ENCODE measurements at regions not wholly inside any gene's neighbourhood (a gene's known extent, or its start where the extent isn't known, plus 50 kb on each side); places are given as distances from the start of the nearest gene placed in this dataset.

- no peaks in the 10 kb centered on the region for H3K27me3 Mint-ChIP-seq (ENCODE audit: unreplicated experiment)
- CTCF ChIA-PET: no interaction called here
- BruUV-seq (replicated peaks): no TSS peak
These were observed 392.9 kb upstream of the SALL1 start for GRCh38 chr16:51543971-51544370.

GRCh38 chr16:51542981-51543815 lies 392.1 kb upstream of the SALL1 start:
- Mint-ChIP-seq H3K27me3 (ENCODE audit: unreplicated experiment) (no peaks in the 10 kb centered on the region), H3K4me3 (ENCODE audit: low read depth, unreplicated experiment) (no peak overlapping the region), H3K27ac (ENCODE audit: unreplicated experiment) (no peak overlapping the region), H3K9me3 (ENCODE audit: low read depth, unreplicated experiment) (no peaks in the 10 kb centered on the region), H3K36me3 (ENCODE audit: insufficient read depth, unreplicated experiment) (no peaks in the 10 kb centered on the region), H3K4me1 (ENCODE audit: low read depth, unreplicated experiment) (peaks cover 9% of the 10 kb centered on the region)
- no peak for TF ChIP-seq CTCF (IDR thresholded peaks at IDR 0.05; ENCODE audit: unreplicated experiment)
- intact Hi-C loops (cut with micrococcal nuclease; ENCODE audit: unreplicated experiment): no loop called here
- no peak for DNase-seq
- CTCF ChIA-PET: no interaction called here
- no TSS peak for BruUV-seq (replicated peaks)

More at GRCh38 chr16:51543971-51544370, 392.9 kb upstream of the SALL1 start:
- Mint-ChIP-seq H3K4me1 (ENCODE audit: low read depth, unreplicated experiment) (peaks cover 4% of the 10 kb centered on the region), H3K9me3 (ENCODE audit: low read depth, unreplicated experiment) (no peaks in the 10 kb centered on the region), H3K36me3 (ENCODE audit: insufficient read depth, unreplicated experiment) (no peaks in the 10 kb centered on the region), H3K27ac (ENCODE audit: unreplicated experiment) (no peak overlapping the region), H3K4me3 (ENCODE audit: low read depth, unreplicated experiment) (no peak overlapping the region)
- no peak for TF ChIP-seq CTCF (IDR thresholded peaks at IDR 0.05; ENCODE audit: unreplicated experiment)
- intact Hi-C loops (cut with micrococcal nuclease; ENCODE audit: unreplicated experiment): no loop called here
- DNase-seq: no peak

- CTCF ChIA-PET: no interaction called here
- H3K9me3 Mint-ChIP-seq (ENCODE audit: low read depth, unreplicated experiment): peaks cover 3% of the 10 kb centered on the region
- H3K36me3 Mint-ChIP-seq (ENCODE audit: insufficient read depth, unreplicated experiment): no peaks in the 10 kb centered on the region
- no peak for DNase-seq
- peaks cover 9% of the 10 kb centered on the region for H3K4me1 Mint-ChIP-seq (ENCODE audit: low read depth, unreplicated experiment)
- peaks cover 12% of the 10 kb centered on the region for H3K27me3 Mint-ChIP-seq (ENCODE audit: unreplicated experiment)
- intact Hi-C loops (cut with micrococcal nuclease; ENCODE audit: unreplicated experiment): no loop called here
- no peak overlapping the region for H3K4me3 Mint-ChIP-seq (ENCODE audit: low read depth, unreplicated experiment)
- BruUV-seq (replicated peaks): no TSS peak
- no peak overlapping the region for H3K27ac Mint-ChIP-seq (ENCODE audit: unreplicated experiment)
- TF ChIP-seq CTCF (IDR thresholded peaks at IDR 0.05; ENCODE audit: unreplicated experiment): no peak
These were observed 389.2 kb upstream of the SALL1 start for GRCh38 chr16:51540259-51540658.

- CTCF ChIA-PET: no interaction called here
- H3K36me3 Mint-ChIP-seq (ENCODE audit: insufficient read depth, unreplicated experiment): no peaks in the 10 kb centered on the region
- BruUV-seq (replicated peaks): no TSS peak
- no peak overlapping the region for H3K27ac Mint-ChIP-seq (ENCODE audit: unreplicated experiment)
- H3K4me1 Mint-ChIP-seq (ENCODE audit: low read depth, unreplicated experiment): peaks cover 9% of the 10 kb centered on the region
- H3K9me3 Mint-ChIP-seq (ENCODE audit: low read depth, unreplicated experiment): peaks cover 3% of the 10 kb centered on the region
- peak; percentile 60 for DNase-seq
- no peak overlapping the region for H3K4me3 Mint-ChIP-seq (ENCODE audit: low read depth, unreplicated experiment)
- no peak for TF ChIP-seq CTCF (IDR thresholded peaks at IDR 0.05; ENCODE audit: unreplicated experiment)
- intact Hi-C loops (cut with micrococcal nuclease; ENCODE audit: unreplicated experiment): loop anchor here (10.0 kb wide), 2 partner anchors 64 to 214 kb away; no protein-coding TSS in a partner anchor
- H3K27me3 Mint-ChIP-seq (ENCODE audit: unreplicated experiment): peaks cover 21% of the 10 kb centered on the region
These were observed 387.8 kb upstream of the SALL1 start for GRCh38 chr16:51538707-51539498.

Measured in Calu3 (cell line).